Calu3 (cell line): ENCODE measurements at regions not wholly inside any gene's neighbourhood (a gene's known extent, or its start where the extent isn't known, plus 50 kb on each side); places are given as distances from the start of the nearest gene placed in this dataset.

Experiments used
- BruUV-seq: library from RNA; stranded (reverse); fragments of 400-500 nt; replicated peaks from 2 replicates; lab custom pipeline; 2021; lab: Mats Ljungman, UMichigan
- CTCF ChIA-PET: fragments of 300-600 bp; sonication (Branson Sonifier 250); formaldehyde crosslinking; loops from one replicate; lab custom pipeline; 2022; ENCODE audit warnings: antibody characterized with exemption; lab: Charles Lee
- DNase-seq: peaks from one replicate; pipeline ENCODE4 v3.0.0; 2022
- H3K27ac Mint-ChIP-seq: one replicate; pipeline ENCODE4 v1.8.0; 2022; ENCODE audit warnings: mixed read lengths; ENCODE audit not compliant: unreplicated experiment
- H3K27me3 Mint-ChIP-seq: one replicate; pipeline ENCODE4 v1.8.0; 2022; ENCODE audit warnings: mixed read lengths; ENCODE audit not compliant: unreplicated experiment
- H3K36me3 Mint-ChIP-seq: one replicate; pipeline ENCODE4 v1.8.0; 2022; ENCODE audit warnings: mild to moderate bottlenecking, moderate library complexity, mixed read lengths; ENCODE audit not compliant: insufficient read depth, unreplicated experiment
- H3K4me1 Mint-ChIP-seq: one replicate; pipeline ENCODE4 v1.8.0; 2022; ENCODE audit warnings: mild to moderate bottlenecking, low read depth, mixed read lengths; ENCODE audit not compliant: unreplicated experiment
- H3K4me3 Mint-ChIP-seq: one replicate; pipeline ENCODE4 v1.8.0; 2022; ENCODE audit warnings: mild to moderate bottlenecking, low read depth, moderate library complexity, mixed read lengths; ENCODE audit not compliant: unreplicated experiment
- H3K9me3 Mint-ChIP-seq: one replicate; pipeline ENCODE4 v1.8.0; 2022; ENCODE audit warnings: low read depth, mixed read lengths; ENCODE audit not compliant: unreplicated experiment
- CTCF ChIP-seq: fragments of 200-600 bp; IDR thresholded peaks from one replicate; pipeline ENCODE4 v1.8.0; 2022; ENCODE audit warnings: antibody characterized with exemption; ENCODE audit not compliant: unreplicated experiment
- intact Hi-C: fragments of 100-400 bp; cut with micrococcal nuclease; formaldehyde crosslinking; loops from one replicate; pipeline ENCODE4 v1.10.0; 2022; ENCODE audit not compliant: unreplicated experiment

- DNase-seq = no peak
- Mint-ChIP-seq H3K4me3 (no peak overlapping the region), H3K36me3 (no peaks in the 10 kb centered on the region), H3K27ac (no peak overlapping the region), H3K9me3 (peaks cover 13% of the 10 kb centered on the region), H3K4me1 (no peaks in the 10 kb centered on the region), H3K27me3 (no peaks in the 10 kb centered on the region)
- BruUV-seq = no TSS peak
- intact Hi-C loops = no loop called here
- no peak for TF ChIP-seq CTCF
- CTCF ChIA-PET = no interaction called here
These were observed 515.8 kb downstream of the KIF4B start for GRCh38 chr5:155529362-155529761.

- CTCF ChIA-PET = no interaction called here
- no peak overlapping the region for H3K4me3 Mint-ChIP-seq
- H3K27ac Mint-ChIP-seq = no peak overlapping the region
- no peak for DNase-seq
- no peaks in the 10 kb centered on the region for H3K27me3 Mint-ChIP-seq
- TF ChIP-seq CTCF = no peak
- peaks cover 9% of the 10 kb centered on the region for H3K9me3 Mint-ChIP-seq
- H3K4me1 Mint-ChIP-seq = no peaks in the 10 kb centered on the region
- BruUV-seq = no TSS peak
- no peaks in the 10 kb centered on the region for H3K36me3 Mint-ChIP-seq
- intact Hi-C loops = no loop called here
These were observed 516.5 kb downstream of the KIF4B start for GRCh38 chr5:155530046-155530445.

DNA sequence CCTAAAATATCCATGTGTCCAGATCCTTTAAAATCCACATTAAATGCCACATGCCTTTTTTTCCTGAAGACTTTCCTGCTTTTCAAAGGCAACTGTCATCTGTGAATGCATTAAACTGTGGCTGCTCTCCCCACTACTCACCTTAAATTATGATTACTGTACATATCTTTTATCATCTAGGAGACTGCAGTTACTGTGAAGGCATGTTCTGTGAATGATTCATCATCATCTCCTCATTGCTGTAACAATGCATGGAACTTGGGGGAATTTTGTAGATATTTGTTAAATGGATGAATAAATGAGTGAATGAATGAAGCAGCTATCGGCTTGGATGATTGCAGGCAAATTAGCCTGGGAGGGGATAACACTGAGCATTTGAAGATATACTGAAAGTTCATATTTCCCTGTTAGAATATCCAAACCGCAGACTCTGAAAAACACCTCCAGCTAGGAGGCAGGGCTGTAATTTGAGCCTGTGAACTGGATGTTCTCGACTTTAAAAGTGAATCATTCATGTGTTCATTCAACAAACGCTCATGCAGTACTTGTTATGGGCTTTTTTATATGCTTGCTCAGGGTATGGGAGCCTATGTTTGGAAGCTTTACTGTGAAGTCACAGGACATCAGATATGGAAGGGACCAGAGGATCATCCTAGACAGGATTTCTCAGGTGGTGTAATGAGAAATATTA, 519.2 kb downstream of the KIF4B start:
- peaks cover 8% of the 10 kb centered on the region for H3K9me3 Mint-ChIP-seq
- no TSS peak for BruUV-seq
- H3K4me1 Mint-ChIP-seq = no peaks in the 10 kb centered on the region
- H3K27me3 Mint-ChIP-seq = no peaks in the 10 kb centered on the region
- DNase-seq = no peak
- no peaks in the 10 kb centered on the region for H3K36me3 Mint-ChIP-seq
- H3K4me3 Mint-ChIP-seq = no peak overlapping the region
- CTCF ChIA-PET = no interaction called here
- no peak overlapping the region for H3K27ac Mint-ChIP-seq
- intact Hi-C loops = no loop called here
- TF ChIP-seq CTCF = no peak

DNA sequence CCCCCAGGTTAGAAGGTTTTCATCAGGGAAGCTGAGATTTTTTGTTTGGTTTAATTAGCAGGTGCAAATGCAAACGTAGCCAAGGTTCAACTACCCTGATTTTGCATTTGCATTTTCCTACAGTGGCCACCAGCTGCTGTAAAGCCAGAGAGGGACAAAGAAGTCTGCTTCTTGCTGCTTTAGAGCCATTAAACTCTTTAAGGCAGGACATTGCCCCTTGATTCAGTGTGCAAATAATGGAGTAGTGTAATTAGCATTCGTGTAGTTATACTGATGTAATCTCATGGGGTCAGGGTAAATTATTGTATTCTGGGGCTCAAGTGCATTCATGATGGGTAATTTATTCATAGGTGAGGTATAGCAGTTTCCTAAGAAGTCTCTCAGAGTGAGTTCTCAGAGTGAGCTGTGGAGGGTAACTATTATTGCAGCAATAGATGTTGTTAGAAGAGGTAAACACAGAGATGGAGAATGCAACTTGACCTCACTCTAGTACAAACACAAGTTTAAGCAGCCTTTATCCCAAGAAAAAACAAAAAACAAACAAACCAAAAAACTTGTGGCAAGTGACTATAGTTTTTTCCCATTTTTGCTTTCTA, 526.5 kb downstream of the KIF4B start:
- TF ChIP-seq CTCF = no peak
- intact Hi-C loops = no loop called here
- DNase-seq = no peak
- Mint-ChIP-seq H3K4me3 (no peak overlapping the region), H3K36me3 (no peaks in the 10 kb centered on the region), H3K27ac (no peak overlapping the region), H3K9me3 (peaks cover 4% of the 10 kb centered on the region), H3K27me3 (no peaks in the 10 kb centered on the region), H3K4me1 (no peaks in the 10 kb centered on the region)
- CTCF ChIA-PET = no interaction called here
- no TSS peak for BruUV-seq
